ENCODE measurements at regions not wholly inside any gene's neighbourhood (a gene's known extent, or its start where the extent isn't known, plus 50 kb on each side); places are given as distances from the start of the nearest gene placed in this dataset.

DNA sequence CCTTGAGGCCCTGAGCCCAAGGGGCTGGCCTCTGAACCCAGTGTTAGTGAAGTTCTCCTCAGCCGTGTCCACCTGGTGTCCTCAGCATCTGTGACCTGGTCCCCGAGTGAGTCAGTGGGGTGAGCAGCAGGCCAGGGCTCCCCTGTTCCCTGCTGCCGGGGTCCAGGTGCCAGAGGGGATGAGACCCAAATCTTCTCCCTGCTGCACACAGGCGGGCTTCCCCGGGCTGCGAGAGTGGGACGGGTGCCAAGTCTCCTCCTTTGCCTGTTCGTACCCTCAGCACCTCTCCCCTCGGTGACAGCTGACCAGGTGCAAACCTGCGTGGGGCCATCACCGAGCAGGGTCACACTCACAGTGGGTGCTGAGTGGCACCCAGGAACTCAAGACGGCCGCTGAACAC lies 514.5 kb downstream of the TBC1D22A start:
- Histone ChIP-seq H3K9me3 (no peaks in the 10 kb centered on the region), H3K27ac (no peak overlapping the region), H3K36me3 (no peaks in the 10 kb centered on the region), H3K4me3 (no peak overlapping the region), H3K27me3 (no peaks in the 10 kb centered on the region), H3K4me1 (ENCODE audit: insufficient read depth) (peaks cover 6% of the 10 kb centered on the region)
- peak in 1 of 5 donors; percentile 35 for DNase-seq
- TF ChIP-seq CTCF (IDR thresholded peaks at IDR 0.05) (no peak), POLR2A (IDR thresholded peaks at IDR 0.05) (no peak), EP300 (IDR thresholded peaks at IDR 0.05) (no peak)
- intact Hi-C loops (cut with DNase I): no loop called here
- WGBS, 3 donors: 79 to 81% (median 80%) methylated on average over 13 of the region's 13 CpGs

GRCh38 chr22:47276450-47276820 lies 514.0 kb downstream of the TBC1D22A start:
- H3K4me3 ChIP-seq: no peak overlapping the region
- TF ChIP-seq POLR2A (IDR thresholded peaks at IDR 0.05): no peak
- no peak for TF ChIP-seq EP300 (IDR thresholded peaks at IDR 0.05)
- TF ChIP-seq CTCF (IDR thresholded peaks at IDR 0.05): no peak
- no peaks in the 10 kb centered on the region for H3K27me3 ChIP-seq
- no peak overlapping the region for H3K27ac ChIP-seq
- DNase-seq: peak in 1 of 5 donors; percentile 23
- no peaks in the 10 kb centered on the region for H3K36me3 ChIP-seq
- intact Hi-C loops (cut with DNase I): no loop called here
- H3K9me3 ChIP-seq: no peaks in the 10 kb centered on the region
- WGBS, 3 donors: 80 to 89% (median 81%) methylated on average over 9 of the region's 9 CpGs
- peaks cover 6% of the 10 kb centered on the region for H3K4me1 ChIP-seq (ENCODE audit: insufficient read depth)

GRCh38 chr22:47275605-47276449 lies 513.4 kb downstream of the TBC1D22A start:
- TF ChIP-seq POLR2A (IDR thresholded peaks at IDR 0.05): no peak
- Histone ChIP-seq H3K4me1 (ENCODE audit: insufficient read depth) (peaks cover 6% of the 10 kb centered on the region), H3K4me3 (no peak overlapping the region), H3K27ac (no peak overlapping the region), H3K27me3 (no peaks in the 10 kb centered on the region), H3K36me3 (no peaks in the 10 kb centered on the region), H3K9me3 (no peaks in the 10 kb centered on the region)
- 47 to 50% (median 49%) methylated on average over 12 of the region's 12 CpGs for WGBS, 3 donors
- intact Hi-C loops (cut with DNase I): no loop called here
- DNase-seq: peak in 1 of 5 donors; percentile 32

GRCh38 chr22:47274196-47274595 lies 511.7 kb downstream of the TBC1D22A start:
- Histone ChIP-seq H3K4me1 (ENCODE audit: insufficient read depth) (peaks cover 6% of the 10 kb centered on the region), H3K27ac (no peak overlapping the region), H3K27me3 (no peaks in the 10 kb centered on the region), H3K9me3 (no peaks in the 10 kb centered on the region), H3K4me3 (no peak overlapping the region), H3K36me3 (no peaks in the 10 kb centered on the region)
- TF ChIP-seq CTCF (IDR thresholded peaks at IDR 0.05): no peak
- TF ChIP-seq POLR2A (IDR thresholded peaks at IDR 0.05): no peak
- intact Hi-C loops (cut with DNase I): no loop called here
- WGBS, 3 donors: 92 to 98% (median 97%) methylated on average over 11 of the region's 11 CpGs
- no peak for DNase-seq

DNA sequence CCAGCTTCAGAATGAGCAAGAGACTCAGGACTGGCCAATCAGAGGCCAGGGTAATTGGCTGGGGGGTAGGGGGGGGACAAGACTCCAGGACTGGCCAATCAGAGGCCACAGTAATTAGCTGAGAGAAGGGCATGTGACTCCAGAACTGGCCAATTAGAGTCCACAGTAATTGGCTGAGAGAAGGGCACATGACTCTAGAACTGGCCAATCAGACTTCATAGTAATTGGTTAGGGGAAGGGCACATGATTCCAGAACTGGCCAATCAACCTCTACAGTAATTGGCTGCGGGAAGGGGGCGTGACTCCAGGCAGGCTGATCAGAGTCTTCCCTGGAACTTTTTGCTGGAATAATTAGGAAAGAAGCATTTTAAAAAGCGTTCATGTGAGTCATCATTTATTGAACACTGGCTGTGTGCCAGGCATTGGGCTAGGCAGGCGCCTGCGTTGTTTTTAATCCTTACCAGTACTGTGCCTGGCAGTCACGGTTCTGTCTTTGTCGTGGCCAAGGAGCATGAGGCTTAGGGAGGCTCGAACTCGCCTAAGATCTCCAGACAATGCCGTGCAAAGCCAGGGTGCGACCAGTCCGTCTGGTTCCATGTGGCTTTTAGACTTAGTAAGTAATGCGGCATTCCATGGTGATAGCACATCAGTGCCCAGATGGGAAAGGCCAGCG lies 508.1 kb downstream of the TBC1D22A start:
- Histone ChIP-seq H3K27me3 (no peaks in the 10 kb centered on the region), H3K9me3 (no peaks in the 10 kb centered on the region), H3K27ac (no peak overlapping the region), H3K4me1 (ENCODE audit: insufficient read depth) (no peaks in the 10 kb centered on the region), H3K4me3 (no peak overlapping the region), H3K36me3 (no peaks in the 10 kb centered on the region)
- intact Hi-C loops (cut with DNase I): no loop called here
- TF ChIP-seq POLR2A (IDR thresholded peaks at IDR 0.05) (no peak), EP300 (IDR thresholded peaks at IDR 0.05) (no peak), CTCF (IDR thresholded peaks at IDR 0.05) (no peak)
- DNase-seq: peak in 1 of 5 donors; percentile 19
- WGBS, 3 donors: 92 to 94% (median 94%) methylated on average over 14 of the region's 14 CpGs
